NT2/D1 (cell line): ENCODE measurements at regions not wholly inside any gene's neighbourhood (a gene's known extent, or its start where the extent isn't known, plus 50 kb on each side); places are given as distances from the start of the nearest gene placed in this dataset.

Experiments
- SUZ12 ChIP-seq: IDR thresholded peaks from 2 replicates; pipeline ENCODE4 v1.6.1; 2011; ENCODE audit not compliant: insufficient read length, insufficient read depth; ENCODE audit errors: extremely low read depth
- YY1 ChIP-seq: IDR thresholded peaks from 2 replicates; pipeline ENCODE4 v1.6.1; 2011; ENCODE audit not compliant: insufficient read length, insufficient read depth

GRCh38 chr12:20039562-20039961 is 328.8 kb upstream of the PDE3A start:
- TF ChIP-seq YY1 (no peak), SUZ12 (no peak)
